ENCODE measurements at regions not wholly inside any gene's neighbourhood (a gene's known extent, or its start where the extent isn't known, plus 50 kb on each side); places are given as distances from the start of the nearest gene placed in this dataset.

- TF ChIP-seq POLR2AphosphoS5 (IDR thresholded peaks at IDR 0.05; ENCODE audit: low read depth), result no peak
- TF ChIP-seq, protein P1, sequence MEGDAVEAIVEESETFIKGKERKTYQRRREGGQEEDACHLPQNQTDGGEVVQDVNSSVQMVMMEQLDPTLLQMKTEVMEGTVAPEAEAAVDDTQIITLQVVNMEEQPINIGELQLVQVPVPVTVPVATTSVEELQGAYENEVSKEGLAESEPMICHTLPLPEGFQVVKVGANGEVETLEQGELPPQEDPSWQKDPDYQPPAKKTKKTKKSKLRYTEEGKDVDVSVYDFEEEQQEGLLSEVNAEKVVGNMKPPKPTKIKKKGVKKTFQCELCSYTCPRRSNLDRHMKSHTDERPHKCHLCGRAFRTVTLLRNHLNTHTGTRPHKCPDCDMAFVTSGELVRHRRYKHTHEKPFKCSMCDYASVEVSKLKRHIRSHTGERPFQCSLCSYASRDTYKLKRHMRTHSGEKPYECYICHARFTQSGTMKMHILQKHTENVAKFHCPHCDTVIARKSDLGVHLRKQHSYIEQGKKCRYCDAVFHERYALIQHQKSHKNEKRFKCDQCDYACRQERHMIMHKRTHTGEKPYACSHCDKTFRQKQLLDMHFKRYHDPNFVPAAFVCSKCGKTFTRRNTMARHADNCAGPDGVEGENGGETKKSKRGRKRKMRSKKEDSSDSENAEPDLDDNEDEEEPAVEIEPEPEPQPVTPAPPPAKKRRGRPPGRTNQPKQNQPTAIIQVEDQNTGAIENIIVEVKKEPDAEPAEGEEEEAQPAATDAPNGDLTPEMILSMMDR (IDR thresholded peaks at IDR 0.05; ENCODE audit: insufficient read depth, low read length), result no peak
Measured at GRCh38 chr13:34302596-34302995, 484.6 kb downstream of the RFC3 start.

Data from HL-60 (cell line).